Gastrocnemius medialis (tissue), 4 donors: ENCODE measurements at regions not wholly inside any gene's neighbourhood (a gene's known extent, or its start where the extent isn't known, plus 50 kb on each side); places are given as distances from the start of the nearest gene placed in this dataset.

Experiments
- CTCF ChIP-seq, 5 experiments: fragments of 450-650 bp in 3 of 5; fragments of 200-600 bp in 2 of 5; sonication (generic) in 2 of 5; IDR thresholded peaks in 4 of 5; conservative IDR thresholded peaks in 1 of 5; 1 replicate in 4 of 5; 2 replicates in 1 of 5; pipeline ENCODE4 v1.5.1; 2016 to 2019; ENCODE audit warnings: antibody characterized with exemption in 5 of 5, mild to moderate bottlenecking in 3 of 5, moderate library complexity in 3 of 5
- POLR2A ChIP-seq, 2 donors: fragments of 450-650 bp; IDR thresholded peaks; one replicate each; pipeline ENCODE4 v1.6.1; 2017; ENCODE audit warnings: antibody characterized with exemption in 2 of 2, mild to moderate bottlenecking in 2 of 2, moderate library complexity in 2 of 2

- no peak for TF ChIP-seq CTCF (IDR thresholded peaks at IDR 0.05 in 4 of 5, conservative IDR thresholded peaks at IDR 0.05 in 1 of 5)
- no peak for TF ChIP-seq POLR2A (IDR thresholded peaks at IDR 0.05)
These were observed 769.8 kb upstream of the MGAT4C start for GRCh38 chr12:87025976-87026375.
